ENCODE measurements at regions not wholly inside any gene's neighbourhood (a gene's known extent, or its start where the extent isn't known, plus 50 kb on each side); places are given as distances from the start of the nearest gene placed in this dataset.

GRCh38 chr5:152869971-152870370 lies 464.9 kb upstream of the NMUR2 start:
- H3K4me1 Mint-ChIP-seq (ENCODE audit: low read depth) = no peaks in the 10 kb centered on the region
- DNase-seq (no peak), ATAC-seq (no peak)
- H3K27me3 Mint-ChIP-seq (ENCODE audit: low read depth) = no peaks in the 10 kb centered on the region
- H3K4me3 Mint-ChIP-seq = no peak overlapping the region
- no peaks in the 10 kb centered on the region for H3K36me3 Mint-ChIP-seq (ENCODE audit: insufficient read depth)
- H3K9me3 Mint-ChIP-seq = no peaks in the 10 kb centered on the region

- Mint-ChIP-seq H3K4me1 (ENCODE audit: low read depth) (no peaks in the 10 kb centered on the region), H3K36me3 (ENCODE audit: insufficient read depth) (no peaks in the 10 kb centered on the region), H3K4me3 (no peak overlapping the region), H3K9me3 (peaks cover 8% of the 10 kb centered on the region), H3K27me3 (ENCODE audit: low read depth) (no peaks in the 10 kb centered on the region)
- DNase-seq (no peak), ATAC-seq (no peak)
These were observed 477.5 kb upstream of the NMUR2 start for GRCh38 chr5:152882621-152883020.

- Mint-ChIP-seq H3K9me3 (peaks cover 8% of the 10 kb centered on the region), H3K4me3 (no peak overlapping the region), H3K4me1 (ENCODE audit: low read depth) (no peaks in the 10 kb centered on the region), H3K36me3 (ENCODE audit: insufficient read depth) (no peaks in the 10 kb centered on the region), H3K27me3 (ENCODE audit: low read depth) (no peaks in the 10 kb centered on the region)
- DNase-seq = no peak
- ATAC-seq = no peak
These were observed 478.1 kb upstream of the NMUR2 start for GRCh38 chr5:152883066-152883775.

- no peak for DNase-seq
- no peaks in the 10 kb centered on the region for H3K36me3 Mint-ChIP-seq (ENCODE audit: insufficient read depth)
- no peaks in the 10 kb centered on the region for H3K27me3 Mint-ChIP-seq (ENCODE audit: low read depth)
- ATAC-seq = no peak
- H3K4me1 Mint-ChIP-seq (ENCODE audit: low read depth) = no peaks in the 10 kb centered on the region
- H3K4me3 Mint-ChIP-seq = no peak overlapping the region
- H3K9me3 Mint-ChIP-seq = peaks cover 8% of the 10 kb centered on the region
These were observed 478.9 kb upstream of the NMUR2 start for GRCh38 chr5:152884006-152884405.

- H3K36me3 Mint-ChIP-seq (ENCODE audit: insufficient read depth) = no peaks in the 10 kb centered on the region
- H3K4me1 Mint-ChIP-seq (ENCODE audit: low read depth) = no peaks in the 10 kb centered on the region
- ATAC-seq (no peak), DNase-seq (no peak)
- H3K27me3 Mint-ChIP-seq (ENCODE audit: low read depth) = no peaks in the 10 kb centered on the region
- peaks cover 9% of the 10 kb centered on the region for H3K9me3 Mint-ChIP-seq
- H3K4me3 Mint-ChIP-seq = no peak overlapping the region
These were observed 495.3 kb upstream of the NMUR2 start for GRCh38 chr5:152900332-152900731.

- H3K27me3 Mint-ChIP-seq (ENCODE audit: low read depth) = no peaks in the 10 kb centered on the region
- H3K36me3 Mint-ChIP-seq (ENCODE audit: insufficient read depth) = no peaks in the 10 kb centered on the region
- no peak overlapping the region for H3K4me3 Mint-ChIP-seq
- H3K9me3 Mint-ChIP-seq = peaks cover 5% of the 10 kb centered on the region
- no peaks in the 10 kb centered on the region for H3K4me1 Mint-ChIP-seq (ENCODE audit: low read depth)
- ATAC-seq = no peak
- DNase-seq = no peak
These were observed 496.7 kb upstream of the NMUR2 start for GRCh38 chr5:152901754-152902153.

- DNase-seq (no peak), ATAC-seq (no peak)
- Mint-ChIP-seq H3K4me3 (no peak overlapping the region), H3K36me3 (ENCODE audit: insufficient read depth) (no peaks in the 10 kb centered on the region), H3K4me1 (ENCODE audit: low read depth) (no peaks in the 10 kb centered on the region), H3K27me3 (ENCODE audit: low read depth) (no peaks in the 10 kb centered on the region), H3K9me3 (peaks cover 4% of the 10 kb centered on the region)
These were observed 500.2 kb upstream of the NMUR2 start for GRCh38 chr5:152905286-152905685.

GRCh38 chr5:152907488-152908245 lies 502.6 kb upstream of the NMUR2 start:
- DNase-seq (no peak), ATAC-seq (no peak)
- Mint-ChIP-seq H3K9me3 (peaks cover 8% of the 10 kb centered on the region), H3K4me3 (no peak overlapping the region), H3K4me1 (ENCODE audit: low read depth) (no peaks in the 10 kb centered on the region), H3K36me3 (ENCODE audit: insufficient read depth) (no peaks in the 10 kb centered on the region), H3K27me3 (ENCODE audit: low read depth) (no peaks in the 10 kb centered on the region)

- no peak for DNase-seq
- no peak overlapping the region for H3K4me3 Mint-ChIP-seq
- H3K4me1 Mint-ChIP-seq (ENCODE audit: low read depth) = no peaks in the 10 kb centered on the region
- H3K36me3 Mint-ChIP-seq (ENCODE audit: insufficient read depth) = no peaks in the 10 kb centered on the region
- no peak for ATAC-seq
- peaks cover 7% of the 10 kb centered on the region for H3K9me3 Mint-ChIP-seq
- no peaks in the 10 kb centered on the region for H3K27me3 Mint-ChIP-seq (ENCODE audit: low read depth)
These were observed 507.8 kb upstream of the NMUR2 start for GRCh38 chr5:152912924-152913323.

- ATAC-seq (no peak), DNase-seq (no peak)
- Mint-ChIP-seq H3K9me3 (peaks cover under 1% of the 10 kb centered on the region), H3K27me3 (ENCODE audit: low read depth) (no peaks in the 10 kb centered on the region), H3K4me1 (ENCODE audit: low read depth) (no peaks in the 10 kb centered on the region), H3K36me3 (ENCODE audit: insufficient read depth) (no peaks in the 10 kb centered on the region), H3K4me3 (no peak overlapping the region)
These were observed 527.5 kb upstream of the NMUR2 start for GRCh38 chr5:152932621-152933020.

- Mint-ChIP-seq H3K4me3 (no peak overlapping the region), H3K27me3 (ENCODE audit: low read depth) (no peaks in the 10 kb centered on the region), H3K9me3 (peaks cover 5% of the 10 kb centered on the region), H3K4me1 (ENCODE audit: low read depth) (no peaks in the 10 kb centered on the region), H3K36me3 (ENCODE audit: insufficient read depth) (no peaks in the 10 kb centered on the region)
- ATAC-seq (no peak), DNase-seq (no peak)
These were observed 528.0 kb upstream of the NMUR2 start for GRCh38 chr5:152933056-152933455.

GRCh38 chr5:152938630-152939029 lies 533.6 kb upstream of the NMUR2 start:
- H3K9me3 Mint-ChIP-seq = peaks cover 20% of the 10 kb centered on the region
- H3K4me3 Mint-ChIP-seq = no peak overlapping the region
- no peaks in the 10 kb centered on the region for H3K4me1 Mint-ChIP-seq (ENCODE audit: low read depth)
- no peak for ATAC-seq
- DNase-seq = no peak
- no peaks in the 10 kb centered on the region for H3K27me3 Mint-ChIP-seq (ENCODE audit: low read depth)
- H3K36me3 Mint-ChIP-seq (ENCODE audit: insufficient read depth) = no peaks in the 10 kb centered on the region

- H3K4me1 Mint-ChIP-seq (ENCODE audit: low read depth) = no peaks in the 10 kb centered on the region
- no peaks in the 10 kb centered on the region for H3K27me3 Mint-ChIP-seq (ENCODE audit: low read depth)
- ATAC-seq = no peak
- no peaks in the 10 kb centered on the region for H3K36me3 Mint-ChIP-seq (ENCODE audit: insufficient read depth)
- no peak for DNase-seq
- H3K9me3 Mint-ChIP-seq = peaks cover 19% of the 10 kb centered on the region
- H3K4me3 Mint-ChIP-seq = no peak overlapping the region
These were observed 537.7 kb upstream of the NMUR2 start for GRCh38 chr5:152942633-152943336.

GRCh38 chr5:152953788-152954483 lies 536.5 kb upstream of the GRIA1 start:
- no peak for DNase-seq
- Mint-ChIP-seq H3K4me1 (ENCODE audit: low read depth) (no peaks in the 10 kb centered on the region), H3K27me3 (ENCODE audit: low read depth) (no peaks in the 10 kb centered on the region), H3K36me3 (ENCODE audit: insufficient read depth) (no peaks in the 10 kb centered on the region), H3K4me3 (no peak overlapping the region), H3K9me3 (peaks cover under 1% of the 10 kb centered on the region)
- no peak for ATAC-seq
